IMR-90 (cell line): ENCODE measurements at regions not wholly inside any gene's neighbourhood (a gene's known extent, or its start where the extent isn't known, plus 50 kb on each side); places are given as distances from the start of the nearest gene placed in this dataset.

Experiments used
- ATAC-seq: fragments of 200-7000 bp; cut with Tn5 transposase; 2 replicates; pipeline ENCODE4 v1.9.1; 2020; ENCODE audit warnings: low read depth, mild to moderate bottlenecking, moderate library complexity
- BruUV-seq: library from RNA; stranded (reverse); fragments of 400-500 nt; replicated peaks from 2 replicates; lab custom pipeline; 2021; lab: Mats Ljungman, UMichigan
- CTCF ChIA-PET: fragments of 300-600 bp; formaldehyde crosslinking; extraction: SDS; loops from one replicate; lab custom pipeline; 2021; ENCODE audit warnings: antibody characterized with exemption; lab: Yijun Ruan, JAX
- POLR2A ChIA-PET: fragments of 300-600 bp; sonication (Branson Sonifier 250); formaldehyde crosslinking; loops from one replicate; lab custom pipeline; 2022; ENCODE audit warnings: antibody characterized with exemption; ENCODE audit not compliant: unreplicated experiment; lab: Charles Lee
- DNase-seq: peaks from one replicate; pipeline ENCODE4 v3.0.0; 2013
- H2AFZ ChIP-seq: replicated peaks from 2 replicates; pipeline ENCODE3; 2013; ENCODE audit warnings: low read length, mild to moderate bottlenecking; ENCODE audit not compliant: poor library complexity
- H2AK5ac ChIP-seq: 2 replicates; pipeline ENCODE4 v1.6.1; 2013; ENCODE audit warnings: low read depth, low read length, inconsistent platforms
- H2AK9ac ChIP-seq: replicated peaks from 2 replicates; pipeline ENCODE3; 2013; ENCODE audit warnings: mild to moderate bottlenecking, low read depth, low read length, moderate library complexity; ENCODE audit not compliant: poor library complexity
- H2BK120ac ChIP-seq: 2 replicates; pipeline ENCODE4 v1.6.1; 2013; ENCODE audit warnings: low read depth, low read length, inconsistent platforms
- H2BK15ac ChIP-seq: 3 replicates; pipeline ENCODE4 v1.6.1; 2013; ENCODE audit warnings: low read depth, low read length, inconsistent platforms
- H2BK20ac ChIP-seq: 2 replicates; pipeline ENCODE4 v1.6.1; 2013; ENCODE audit warnings: low read depth, mild to moderate bottlenecking, inconsistent platforms, low read length, moderate library complexity
- H2BK5ac ChIP-seq: 2 replicates; pipeline ENCODE4 v1.6.1; 2013; ENCODE audit warnings: mild to moderate bottlenecking, low read depth, low read length, inconsistent platforms; ENCODE audit not compliant: poor library complexity, severe bottlenecking
- H3K14ac ChIP-seq: replicated peaks from 2 replicates; pipeline ENCODE4 v1.6.1; 2013; ENCODE audit warnings: low read depth, low read length, inconsistent platforms
- H3K18ac ChIP-seq: 2 replicates; pipeline ENCODE4 v1.6.1; 2013; ENCODE audit warnings: low read depth, low read length, control low read depth
- H3K23ac ChIP-seq: 2 replicates; pipeline ENCODE4 v1.6.1; 2013; ENCODE audit warnings: low read depth, low read length, inconsistent platforms
- H3K27ac ChIP-seq: 2 replicates; pipeline ENCODE4 v1.5.1; 2013; ENCODE audit warnings: mild to moderate bottlenecking, control low read depth, low read length; ENCODE audit not compliant: insufficient read depth
- H3K27me3 ChIP-seq: 2 replicates; pipeline ENCODE4 v1.6.1; 2013; ENCODE audit warnings: low read length; ENCODE audit not compliant: control insufficient read depth, insufficient read depth
- H3K36me3 ChIP-seq: 2 replicates; pipeline ENCODE4 v1.6.1; 2013; ENCODE audit warnings: low read length, mixed read lengths; ENCODE audit not compliant: control insufficient read depth, insufficient read depth
- H3K4ac ChIP-seq: 2 replicates; pipeline ENCODE4 v1.6.1; 2013; ENCODE audit warnings: low read depth, low read length, inconsistent platforms
- H3K4me1 ChIP-seq: 2 replicates; pipeline ENCODE4 v1.6.1; 2013; ENCODE audit warnings: low read length, mixed read lengths; ENCODE audit not compliant: control insufficient read depth, insufficient read depth
- H3K4me2 ChIP-seq: 2 replicates; pipeline ENCODE4 v1.6.1; 2013; ENCODE audit warnings: low read depth, mild to moderate bottlenecking, control low read depth, low read length, moderate library complexity
- H3K4me3 ChIP-seq: 2 replicates; pipeline ENCODE4 v1.5.1; 2013; ENCODE audit warnings: low read depth, mild to moderate bottlenecking, control low read depth, low read length, moderate library complexity; ENCODE audit not compliant: insufficient read depth
- H3K56ac ChIP-seq: 2 replicates; pipeline ENCODE4 v1.6.1; 2013; ENCODE audit warnings: low read length, inconsistent platforms; ENCODE audit not compliant: insufficient read depth; ENCODE audit errors: extremely low read depth
- H3K79me1 ChIP-seq, 2 experiments: 2 replicates each; pipeline ENCODE4 v1.6.1; 2013; ENCODE audit warnings: low read length in 2 of 2, inconsistent platforms in 1 of 2, low read depth in 1 of 2
- H3K9ac ChIP-seq: 2 replicates; pipeline ENCODE4 v1.6.1; 2013; ENCODE audit warnings: low read depth, low read length, control low read depth
- H3K9me1 ChIP-seq: 2 replicates; pipeline ENCODE4 v1.6.1; 2013; ENCODE audit warnings: low read length, inconsistent platforms; ENCODE audit not compliant: insufficient read depth
- H3K9me3 ChIP-seq: 2 replicates; pipeline ENCODE4 v1.6.1; 2013; ENCODE audit warnings: low read length; ENCODE audit not compliant: control insufficient read depth, insufficient read depth
- H4K20me1 ChIP-seq: 2 replicates; pipeline ENCODE4 v1.6.1; 2013; ENCODE audit warnings: low read length, inconsistent platforms; ENCODE audit not compliant: insufficient read depth
- H4K5ac ChIP-seq: 2 replicates; pipeline ENCODE4 v1.6.1; 2013; ENCODE audit warnings: mild to moderate bottlenecking, low read depth, low read length, control low read depth
- H4K8ac ChIP-seq, 2 experiments: 2 replicates each; pipeline ENCODE4 v1.6.1; 2013; ENCODE audit warnings: low read depth in 2 of 2, low read length in 2 of 2, control low read depth in 1 of 2, inconsistent platforms in 1 of 2
- H4K91ac ChIP-seq: 2 replicates; pipeline ENCODE4 v1.6.1; 2013; ENCODE audit warnings: low read depth, low read length, inconsistent platforms; ENCODE audit not compliant: insufficient read depth
- CEBPB ChIP-seq: IDR thresholded peaks from 2 replicates; pipeline ENCODE4 v1.6.1; 2012; ENCODE audit warnings: low read depth, low read length, improper control_type of control experiment
- CHD1 ChIP-seq: IDR thresholded peaks from 2 replicates; pipeline ENCODE4 v1.6.1; 2012; ENCODE audit warnings: low read depth, low read length, improper control_type of control experiment
- MAFK ChIP-seq: IDR thresholded peaks from 2 replicates; pipeline ENCODE4 v1.6.1; 2012; ENCODE audit warnings: low read depth, low read length, improper control_type of control experiment
- MAZ ChIP-seq: IDR thresholded peaks from 2 replicates; pipeline ENCODE4 v1.6.1; 2012; ENCODE audit warnings: low read depth, mild to moderate bottlenecking, low read length, improper control_type of control experiment, moderate library complexity, borderline replicate concordance
- NFE2L2 ChIP-seq: fragments of 150-350 bp; IDR thresholded peaks from 2 replicates; pipeline ENCODE4 v1.6.1; 2016; ENCODE audit warnings: low read depth, mild to moderate bottlenecking, low read length
- POLR2A ChIP-seq: IDR thresholded peaks from 2 replicates; pipeline ENCODE4 v1.6.1; 2012; ENCODE audit warnings: mild to moderate bottlenecking, low read depth, low read length
- RAD21 ChIP-seq: IDR thresholded peaks from 2 replicates; pipeline ENCODE4 v1.6.1; 2012; ENCODE audit warnings: low read length, improper control_type of control experiment
- SMC3 ChIP-seq: fragments of 150-350 bp; IDR thresholded peaks from 2 replicates; pipeline ENCODE4 v1.6.1; 2016; ENCODE audit warnings: low read depth, mild to moderate bottlenecking, antibody characterized with exemption, low read length, moderate library complexity
- WGBS, 2 experiments: methylation state at CpG; one replicate each; pipeline versions ENCODE4 v1.1.5 to v1.1.7; 2013; ENCODE audit warnings: missing lambda C conversion rate in 2 of 2; ENCODE audit not compliant: insufficient read length in 1 of 2; ENCODE audit errors: extremely low coverage in 2 of 2; 5-methylcytosine and 5-hydroxymethylcytosine counted together
- dilution Hi-C: fragments of 300-500 bp; cut with HindIII; formaldehyde crosslinking; loops from one replicate; pipeline ENCODE4 v1.14.3; 2018; ENCODE audit warnings: low sequenced_read_pairs; ENCODE audit not compliant: unreplicated experiment
- in situ Hi-C: fragments of 300-500 bp; cut with MboI; formaldehyde crosslinking; loops from 3 replicates; pipeline ENCODE4 v1.14.3; 2019; ENCODE audit warnings: low sequenced_read_pairs, inconsistent platforms, mixed read lengths
- intact Hi-C: fragments of 100-400 bp; cut with micrococcal nuclease; formaldehyde crosslinking; loops from 2 replicates; pipeline ENCODE4 v1.10.0; 2022
- TF ChIP-seq, protein P1 (sequence below): fragments of 150-350 bp; IDR thresholded peaks from 2 replicates; pipeline ENCODE4 v1.6.1; 2016; ENCODE audit warnings: low read depth, mild to moderate bottlenecking, low read length, moderate library complexity, borderline replicate concordance
- TF ChIP-seq, protein P2 (sequence below): conservative IDR thresholded peaks from 2 replicates; pipeline ENCODE4 v1.5.1; 2012; ENCODE audit warnings: mild to moderate bottlenecking, low read depth, low read length, improper control_type of control experiment
- TF ChIP-seq, protein P3 (sequence below): fragments of 150-350 bp; IDR thresholded peaks from 2 replicates; pipeline ENCODE4 v1.6.1; 2017; ENCODE audit warnings: mild to moderate bottlenecking, antibody characterized with exemption, low read length, low read depth

DNA sequence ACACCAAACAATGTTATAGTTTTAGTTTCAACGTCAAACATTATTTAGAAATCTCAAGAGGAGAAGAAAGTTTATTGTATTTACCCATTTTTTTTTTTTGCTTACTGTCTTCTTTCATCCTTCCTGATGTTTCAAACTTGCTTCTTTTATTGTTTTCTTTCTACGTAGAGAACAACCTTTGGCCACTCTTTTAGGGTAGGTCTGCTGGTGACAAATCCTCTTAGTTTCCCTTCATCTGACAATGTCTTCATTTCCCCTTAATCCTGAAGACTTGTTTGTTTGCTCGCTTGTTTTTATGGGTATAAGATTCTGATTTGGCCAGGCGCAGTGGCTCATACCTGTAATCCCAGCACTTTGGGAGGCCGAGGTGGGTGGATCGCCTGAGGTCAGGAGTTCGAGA is 89.1 kb downstream of the RHOU start:
- H2AK9ac ChIP-seq = no peak overlapping the region
- no TSS peak for BruUV-seq

More for the DNA sequence above, 89.1 kb downstream of the RHOU start:
- POLR2A ChIA-PET = no interaction called here
- Histone ChIP-seq H3K4me2 (no peak overlapping the region), H3K14ac (no peak overlapping the region), H3K36me3 (no peaks in the 10 kb centered on the region), H3K4me3 (no peak overlapping the region), H3K4ac (no peak overlapping the region), H2BK20ac (no peak overlapping the region), H4K5ac (no peak overlapping the region), H3K23ac (no peak overlapping the region), H3K9me1 (no peaks in the 10 kb centered on the region), H3K18ac (no peak overlapping the region), H3K79me1 (no peaks in the 10 kb centered on the region), H2AFZ (no peak overlapping the region), H4K8ac (no peak overlapping the region), H3K27me3 (peaks cover 9% of the 10 kb centered on the region), H4K20me1 (no peaks in the 10 kb centered on the region), H3K27ac (no peak overlapping the region), H2BK15ac (no peak overlapping the region), H3K56ac (no peak overlapping the region), H3K9me3 (no peaks in the 10 kb centered on the region), H2BK120ac (no peak overlapping the region), H2AK5ac (no peak overlapping the region), H3K9ac (no peak overlapping the region), H2BK5ac (no peak overlapping the region), H3K4me1 (no peaks in the 10 kb centered on the region), H4K91ac (no peak overlapping the region)
- intact Hi-C loops (no loop called here), dilution Hi-C loops (no loop called here), in situ Hi-C loops (no loop called here)
- ATAC-seq = no peak
- DNase-seq = no peak
- no CpG with 5 or more reads among the region's 7 CpGs for WGBS, 2 experiments
- no peak for TF ChIP-seq CHD1
- no peak for TF ChIP-seq RAD21
- TF ChIP-seq, protein P1, sequence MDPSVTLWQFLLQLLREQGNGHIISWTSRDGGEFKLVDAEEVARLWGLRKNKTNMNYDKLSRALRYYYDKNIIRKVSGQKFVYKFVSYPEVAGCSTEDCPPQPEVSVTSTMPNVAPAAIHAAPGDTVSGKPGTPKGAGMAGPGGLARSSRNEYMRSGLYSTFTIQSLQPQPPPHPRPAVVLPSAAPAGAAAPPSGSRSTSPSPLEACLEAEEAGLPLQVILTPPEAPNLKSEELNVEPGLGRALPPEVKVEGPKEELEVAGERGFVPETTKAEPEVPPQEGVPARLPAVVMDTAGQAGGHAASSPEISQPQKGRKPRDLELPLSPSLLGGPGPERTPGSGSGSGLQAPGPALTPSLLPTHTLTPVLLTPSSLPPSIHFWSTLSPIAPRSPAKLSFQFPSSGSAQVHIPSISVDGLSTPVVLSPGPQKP = no peak
- no peak for TF ChIP-seq NFE2L2
- no peak for TF ChIP-seq SMC3
- TF ChIP-seq MAFK = no peak
- TF ChIP-seq POLR2A = no peak
- TF ChIP-seq, protein P2, sequence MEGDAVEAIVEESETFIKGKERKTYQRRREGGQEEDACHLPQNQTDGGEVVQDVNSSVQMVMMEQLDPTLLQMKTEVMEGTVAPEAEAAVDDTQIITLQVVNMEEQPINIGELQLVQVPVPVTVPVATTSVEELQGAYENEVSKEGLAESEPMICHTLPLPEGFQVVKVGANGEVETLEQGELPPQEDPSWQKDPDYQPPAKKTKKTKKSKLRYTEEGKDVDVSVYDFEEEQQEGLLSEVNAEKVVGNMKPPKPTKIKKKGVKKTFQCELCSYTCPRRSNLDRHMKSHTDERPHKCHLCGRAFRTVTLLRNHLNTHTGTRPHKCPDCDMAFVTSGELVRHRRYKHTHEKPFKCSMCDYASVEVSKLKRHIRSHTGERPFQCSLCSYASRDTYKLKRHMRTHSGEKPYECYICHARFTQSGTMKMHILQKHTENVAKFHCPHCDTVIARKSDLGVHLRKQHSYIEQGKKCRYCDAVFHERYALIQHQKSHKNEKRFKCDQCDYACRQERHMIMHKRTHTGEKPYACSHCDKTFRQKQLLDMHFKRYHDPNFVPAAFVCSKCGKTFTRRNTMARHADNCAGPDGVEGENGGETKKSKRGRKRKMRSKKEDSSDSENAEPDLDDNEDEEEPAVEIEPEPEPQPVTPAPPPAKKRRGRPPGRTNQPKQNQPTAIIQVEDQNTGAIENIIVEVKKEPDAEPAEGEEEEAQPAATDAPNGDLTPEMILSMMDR = no peak
- TF ChIP-seq CEBPB = no peak
- TF ChIP-seq MAZ = no peak
- TF ChIP-seq, protein P3, sequence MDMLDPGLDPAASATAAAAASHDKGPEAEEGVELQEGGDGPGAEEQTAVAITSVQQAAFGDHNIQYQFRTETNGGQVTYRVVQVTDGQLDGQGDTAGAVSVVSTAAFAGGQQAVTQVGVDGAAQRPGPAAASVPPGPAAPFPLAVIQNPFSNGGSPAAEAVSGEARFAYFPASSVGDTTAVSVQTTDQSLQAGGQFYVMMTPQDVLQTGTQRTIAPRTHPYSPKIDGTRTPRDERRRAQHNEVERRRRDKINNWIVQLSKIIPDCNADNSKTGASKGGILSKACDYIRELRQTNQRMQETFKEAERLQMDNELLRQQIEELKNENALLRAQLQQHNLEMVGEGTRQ = no peak
- CTCF ChIA-PET = no interaction called here
